OCI-LY3 (cell line): ENCODE measurements at regions not wholly inside any gene's neighbourhood (a gene's known extent, or its start where the extent isn't known, plus 50 kb on each side); places are given as distances from the start of the nearest gene placed in this dataset.
"Not testable (repeated sequence)": the region's sequence is repeated elsewhere in the genome, so short reads cannot be mapped to it uniquely, and the experiment has no call there.

Experiments
- H2AFZ ChIP-seq: fragments of 200-600, 300-600 bp; shearing (Covaris generic); 2 replicates; pipeline ENCODE4 v1.6.0; 2014; ENCODE audit warnings: antibody characterized with exemption, low read depth, low read length
- H3K27ac ChIP-seq: fragments of 200-600, 300-600 bp; sonication (generic); 2 replicates; pipeline ENCODE4 v1.5.1; 2014; ENCODE audit warnings: mild to moderate bottlenecking, low read length, moderate library complexity, mixed read lengths
- H3K27me3 ChIP-seq: fragments of 200-600, 300-600 bp; sonication (generic); 2 replicates; pipeline ENCODE4 v1.6.1; 2014; ENCODE audit warnings: low read depth, low read length, mixed read lengths
- H3K36me3 ChIP-seq: fragments of 200-600, 300-600 bp; sonication (generic); replicated peaks from 2 replicates; pipeline ENCODE3; 2014; ENCODE audit warnings: low read depth, low read length, mixed read lengths
- H3K4me1 ChIP-seq: fragments of 300-600, 200-600 bp; sonication (generic); 2 replicates; pipeline ENCODE4 v1.6.1; 2014; ENCODE audit warnings: low read length, mixed read lengths
- H3K4me2 ChIP-seq: fragments of 200-600, 300-600 bp; sonication (generic); 2 replicates; pipeline ENCODE4 v1.6.1; 2014; ENCODE audit warnings: low read length, mixed read lengths
- H3K4me3 ChIP-seq: fragments of 300-600, 200-600 bp; sonication (generic); 2 replicates; pipeline ENCODE4 v1.5.1; 2014; ENCODE audit warnings: antibody characterized with exemption, mild to moderate bottlenecking, low read length, moderate library complexity
- H3K79me2 ChIP-seq: fragments of 300-600, 200-600 bp; shearing (Covaris generic); 2 replicates; pipeline ENCODE4 v1.6.1; 2014; ENCODE audit warnings: mild to moderate bottlenecking, low read length, mixed read lengths
- H3K9ac ChIP-seq: fragments of 300-600, 200-600 bp; shearing (Covaris generic); 2 replicates; pipeline ENCODE4 v1.6.0; 2014; ENCODE audit warnings: mild to moderate bottlenecking, low read length, moderate library complexity
- H3K9me3 ChIP-seq: fragments of 200-600, 300-600 bp; shearing (Covaris generic); 2 replicates; pipeline ENCODE4 v1.6.1; 2014; ENCODE audit warnings: low read length, mixed read lengths; ENCODE audit not compliant: insufficient read depth
- H4K20me1 ChIP-seq: fragments of 200-600, 300-600 bp; sonication (generic); 2 replicates; pipeline ENCODE4 v1.6.1; 2016; ENCODE audit warnings: low read length, mixed read lengths; ENCODE audit not compliant: insufficient read depth
- CTCF ChIP-seq: fragments of 200-600, 300-600 bp; sonication (generic); IDR thresholded peaks from 2 replicates; pipeline ENCODE4 v1.5.1; 2014; ENCODE audit warnings: antibody characterized with exemption, low read length, low read depth
- EZH2phosphoT487 ChIP-seq: fragments of 200-600 bp; shearing (Covaris generic); IDR thresholded peaks from 2 replicates; pipeline ENCODE4 v1.6.1; 2018; ENCODE audit warnings: antibody characterized with exemption, mixed run types, low read depth

DNA sequence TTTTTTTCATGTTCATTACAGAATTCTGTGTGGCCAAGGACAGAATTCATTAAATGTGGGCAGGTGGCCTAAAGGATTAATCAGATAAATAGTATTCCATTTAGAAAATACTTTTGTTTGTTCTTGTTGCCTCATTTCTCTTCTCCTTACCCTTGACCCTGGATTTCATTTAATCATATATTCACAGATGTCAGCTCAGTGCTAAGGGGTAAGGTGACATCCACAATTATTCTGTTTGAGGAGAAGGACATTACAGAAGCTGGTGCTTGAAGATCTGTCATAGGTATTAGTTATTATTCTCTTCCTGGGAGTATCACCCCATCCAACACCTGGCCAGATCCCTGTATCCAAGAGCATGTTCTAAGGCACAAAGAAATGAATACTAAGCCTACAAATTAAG lies 961.1 kb downstream of the XPNPEP1 start:
- Histone ChIP-seq H3K36me3 (no peaks in the 10 kb centered on the region), H3K79me2 (no peaks in the 10 kb centered on the region), H3K9me3 (no peaks in the 10 kb centered on the region), H3K4me1 (no peaks in the 10 kb centered on the region), H3K4me3 (no peak overlapping the region), H2AFZ (no peak overlapping the region), H3K27ac (no peak overlapping the region), H3K27me3 (no peaks in the 10 kb centered on the region), H3K4me2 (no peak overlapping the region), H4K20me1 (no peaks in the 10 kb centered on the region), H3K9ac (no peak overlapping the region)
- TF ChIP-seq CTCF (no peak), EZH2phosphoT487 (no peak)

DNA sequence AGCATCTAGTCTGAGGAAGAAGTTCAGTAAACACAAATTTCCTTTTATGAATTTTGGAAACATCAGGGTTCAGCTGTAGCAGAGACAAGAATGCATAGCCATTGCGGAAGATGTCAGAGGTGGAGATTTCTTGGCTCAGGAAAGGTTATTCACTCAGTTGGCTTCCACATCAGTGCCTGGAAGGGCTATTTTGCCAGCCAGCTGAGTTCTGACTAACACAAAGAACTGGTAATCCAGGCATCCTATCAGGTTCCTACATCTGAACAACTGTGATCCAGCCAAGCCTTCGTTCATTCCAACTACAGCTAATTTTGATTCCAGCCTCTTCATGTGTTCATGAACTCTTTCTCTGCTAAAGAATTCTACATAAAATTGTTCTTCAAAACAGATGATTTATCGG lies 965.6 kb downstream of the XPNPEP1 start:
- no peak overlapping the region for H3K27ac ChIP-seq
- no peak overlapping the region for H3K9ac ChIP-seq
- H2AFZ ChIP-seq, result no peak overlapping the region
- no peak overlapping the region for H3K4me3 ChIP-seq
- no peaks in the 10 kb centered on the region for H3K4me1 ChIP-seq
- H3K79me2 ChIP-seq, result no peaks in the 10 kb centered on the region
- no peaks in the 10 kb centered on the region for H3K36me3 ChIP-seq
- H3K4me2 ChIP-seq, result no peak overlapping the region
- no peak for TF ChIP-seq EZH2phosphoT487
- no peaks in the 10 kb centered on the region for H4K20me1 ChIP-seq
- no peaks in the 10 kb centered on the region for H3K27me3 ChIP-seq
- no peaks in the 10 kb centered on the region for H3K9me3 ChIP-seq

DNA sequence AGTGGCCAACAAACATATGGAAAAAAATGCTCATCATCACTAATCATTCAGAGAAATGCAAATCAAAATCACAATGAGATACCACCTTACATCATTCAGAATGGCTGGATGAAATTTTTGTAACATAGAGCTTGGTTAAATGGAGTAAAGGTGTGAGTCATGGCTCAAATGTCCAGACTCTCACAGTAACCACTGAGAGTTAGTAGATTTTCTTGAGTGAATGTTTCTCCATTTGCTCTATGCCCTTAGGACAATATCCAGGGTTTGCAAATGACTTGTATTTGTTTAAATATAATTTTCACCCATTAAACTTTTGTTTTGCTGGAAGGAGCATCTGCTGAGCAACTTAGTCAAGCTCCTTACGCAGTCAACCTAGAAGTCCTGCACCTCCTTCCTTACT lies 967.2 kb downstream of the XPNPEP1 start:
- Histone ChIP-seq H3K9ac (no peak overlapping the region), H2AFZ (no peak overlapping the region), H3K27ac (no peak overlapping the region), H3K4me3 (no peak overlapping the region), H4K20me1 (no peaks in the 10 kb centered on the region), H3K9me3 (no peaks in the 10 kb centered on the region), H3K36me3 (no peaks in the 10 kb centered on the region), H3K4me1 (no peaks in the 10 kb centered on the region), H3K4me2 (no peak overlapping the region), H3K79me2 (no peaks in the 10 kb centered on the region), H3K27me3 (no peaks in the 10 kb centered on the region)
- TF ChIP-seq CTCF, result no peak
- TF ChIP-seq EZH2phosphoT487, result no peak

GRCh38 chr10:108920029-108920428 lies 1003.3 kb downstream of the XPNPEP1 start:
- H3K79me2 ChIP-seq, H3K27me3 ChIP-seq, H3K4me2 ChIP-seq, H3K4me1 ChIP-seq, H4K20me1 ChIP-seq, H3K9me3 ChIP-seq, H2AFZ ChIP-seq, H3K36me3 ChIP-seq, H3K4me3 ChIP-seq, H3K9ac ChIP-seq, H3K27ac ChIP-seq: not testable (repeated sequence)

GRCh38 chr10:108913300-108913699 lies 1010.0 kb downstream of the XPNPEP1 start:
- no peaks in the 10 kb centered on the region for H3K79me2 ChIP-seq
- no peaks in the 10 kb centered on the region for H3K9me3 ChIP-seq
- H3K27ac ChIP-seq, result no peak overlapping the region
- H3K4me2 ChIP-seq, result no peak overlapping the region
- no peak overlapping the region for H2AFZ ChIP-seq
- no peak overlapping the region for H3K4me3 ChIP-seq
- no peak overlapping the region for H3K9ac ChIP-seq
- no peaks in the 10 kb centered on the region for H4K20me1 ChIP-seq
- no peaks in the 10 kb centered on the region for H3K27me3 ChIP-seq
- peaks cover 9% of the 10 kb centered on the region; the same call in 1 of the 2 replicates for H3K4me1 ChIP-seq
- TF ChIP-seq EZH2phosphoT487 (no peak), CTCF (no peak)
- H3K36me3 ChIP-seq, result no peaks in the 10 kb centered on the region
